H9 (cell line): ENCODE measurements at regions not wholly inside any gene's neighbourhood (a gene's known extent, or its start where the extent isn't known, plus 50 kb on each side); places are given as distances from the start of the nearest gene placed in this dataset.

ENCODE experiments used
- DNase-seq: peaks from one replicate; pipeline ENCODE4 v3.0.0-alpha.2; 2017
- H2AFZ ChIP-seq: one replicate; pipeline ENCODE4 v1.6.1; 2013; ENCODE audit warnings: mild to moderate bottlenecking, low read length, control low read depth, moderate library complexity
- H2AK5ac ChIP-seq: 2 replicates; pipeline ENCODE4 v1.6.1; 2013; ENCODE audit warnings: low read length, control low read depth, mixed read lengths; ENCODE audit not compliant: insufficient read length
- H2BK120ac ChIP-seq: one replicate; pipeline ENCODE4 v1.6.1; 2013; ENCODE audit warnings: low read depth, mild to moderate bottlenecking, low read length, control low read depth, inconsistent platforms; ENCODE audit not compliant: poor library complexity, severe bottlenecking
- H2BK12ac ChIP-seq: 2 replicates; pipeline ENCODE4 v1.6.1; 2013; ENCODE audit warnings: low read length, control low read depth, mixed read lengths, low read depth; ENCODE audit not compliant: insufficient read length
- H2BK15ac ChIP-seq: 2 replicates; pipeline ENCODE4 v1.6.1; 2013; ENCODE audit warnings: low read depth, low read length, control low read depth
- H2BK20ac ChIP-seq: one replicate; pipeline ENCODE4 v1.6.1; 2013; ENCODE audit warnings: low read depth, mild to moderate bottlenecking, low read length, control low read depth, inconsistent platforms; ENCODE audit not compliant: poor library complexity, severe bottlenecking
- H2BK5ac ChIP-seq: 2 replicates; pipeline ENCODE4 v1.6.1; 2013; ENCODE audit warnings: low read length, control low read depth, mixed read lengths; ENCODE audit not compliant: insufficient read length
- H3K14ac ChIP-seq: 2 replicates; pipeline ENCODE4 v1.6.1; 2013; ENCODE audit warnings: low read length, control low read depth; ENCODE audit not compliant: insufficient read depth
- H3K18ac ChIP-seq: 2 replicates; pipeline ENCODE4 v1.6.1; 2013; ENCODE audit warnings: low read depth, mild to moderate bottlenecking, mixed read lengths, low read length, control low read depth; ENCODE audit not compliant: insufficient read length
- H3K23ac ChIP-seq: 2 replicates; pipeline ENCODE4 v1.6.1; 2013; ENCODE audit warnings: low read length, control low read depth, mixed read lengths, low read depth; ENCODE audit not compliant: insufficient read length
- H3K23me2 ChIP-seq: 2 replicates; pipeline ENCODE4 v1.6.1; 2013; ENCODE audit warnings: low read depth, mild to moderate bottlenecking, mixed read lengths, low read length, control low read depth; ENCODE audit not compliant: insufficient read length, poor library complexity, severe bottlenecking
- H3K27ac ChIP-seq: 2 replicates; pipeline ENCODE4 v1.5.1; 2013; ENCODE audit warnings: low read length, control low read depth, mixed read lengths, low read depth; ENCODE audit not compliant: insufficient read length
- H3K27me3 ChIP-seq: 2 replicates; pipeline ENCODE4 v1.6.1; 2013; ENCODE audit warnings: low read length, control low read depth, inconsistent platforms; ENCODE audit not compliant: insufficient read depth
- H3K4ac ChIP-seq: 2 replicates; pipeline ENCODE4 v1.6.1; 2013; ENCODE audit warnings: low read depth, mild to moderate bottlenecking, control low read depth, inconsistent platforms, low read length, moderate library complexity
- H3K4me1 ChIP-seq: 2 replicates; pipeline ENCODE4 v1.6.1; 2013; ENCODE audit warnings: low read length, control low read depth, inconsistent platforms; ENCODE audit not compliant: insufficient read depth
- H3K4me2 ChIP-seq: 2 replicates; pipeline ENCODE4 v1.6.1; 2013; ENCODE audit warnings: low read length, control low read depth, mixed read lengths; ENCODE audit not compliant: insufficient read length, insufficient read depth
- H3K56ac ChIP-seq: 2 replicates; pipeline ENCODE4 v1.6.1; 2013; ENCODE audit warnings: low read depth, mild to moderate bottlenecking, mixed read lengths, low read length, control low read depth; ENCODE audit not compliant: insufficient read length
- H3K79me1 ChIP-seq: 2 replicates; pipeline ENCODE4 v1.6.1; 2013; ENCODE audit warnings: low read depth, mild to moderate bottlenecking, moderate library complexity, low read length, control low read depth, inconsistent platforms; ENCODE audit not compliant: insufficient read depth, poor library complexity, severe bottlenecking
- H3K79me2 ChIP-seq: 2 replicates; pipeline ENCODE4 v1.6.1; 2013; ENCODE audit warnings: low read length, control low read depth, inconsistent platforms; ENCODE audit not compliant: insufficient read depth
- H3K9ac ChIP-seq: 2 replicates; pipeline ENCODE4 v1.6.1; 2013; ENCODE audit warnings: low read length, control low read depth, mixed read lengths; ENCODE audit not compliant: insufficient read length; ENCODE audit errors: extremely low read depth
- H3K9me3 ChIP-seq: one replicate; pipeline ENCODE4 v1.6.1; 2013; ENCODE audit warnings: low read depth, low read length, inconsistent platforms; ENCODE audit not compliant: control insufficient read depth
- H3T11ph ChIP-seq: one replicate; pipeline ENCODE4 v1.6.1; 2013; ENCODE audit warnings: mild to moderate bottlenecking, low read length, control low read depth, inconsistent platforms
- H4K20me1 ChIP-seq: one replicate; pipeline ENCODE4 v1.6.1; 2013; ENCODE audit not compliant: control insufficient read depth, insufficient read length, insufficient read depth
- H4K5ac ChIP-seq: 2 replicates; pipeline ENCODE4 v1.6.1; 2013; ENCODE audit warnings: low read depth, mild to moderate bottlenecking, mixed read lengths, low read length, control low read depth; ENCODE audit not compliant: insufficient read length
- H4K8ac ChIP-seq: replicated peaks from 2 replicates; pipeline ENCODE4 v1.6.1; 2013; ENCODE audit warnings: low read length, control low read depth, mixed read lengths, low read depth; ENCODE audit not compliant: insufficient read length
- H4K91ac ChIP-seq: 2 replicates; pipeline ENCODE4 v1.6.1; 2013; ENCODE audit warnings: low read depth, mild to moderate bottlenecking, moderate library complexity, mixed read lengths, low read length, control low read depth; ENCODE audit not compliant: insufficient read length
- H3K27ac Mint-ChIP-seq, 3 experiments: 2 replicates in 2 of 3; 3 replicates in 1 of 3; pipeline ENCODE4 v1.8.0; 2020 to 2021; ENCODE audit warnings: mixed read lengths in 3 of 3, mild to moderate bottlenecking in 1 of 3, moderate library complexity in 1 of 3
- H3K27me3 Mint-ChIP-seq: 2 replicates; pipeline ENCODE4 v1.8.0; 2021; ENCODE audit warnings: low read depth, mild to moderate bottlenecking, moderate library complexity, mixed read lengths
- H3K36me3 Mint-ChIP-seq, 3 experiments: 2 replicates in 2 of 3; 3 replicates in 1 of 3; pipeline ENCODE4 v1.8.0; 2020 to 2021; ENCODE audit warnings: low read depth in 3 of 3, mixed read lengths in 3 of 3; ENCODE audit not compliant: insufficient read depth in 1 of 3
- H3K4me1 Mint-ChIP-seq, 2 experiments: 2 replicates each; pipeline ENCODE4 v1.8.0; 2020; ENCODE audit warnings: mixed read lengths in 2 of 2
- H3K4me3 Mint-ChIP-seq, 2 experiments: 2 replicates in 1 of 2; 3 replicates in 1 of 2; pipeline ENCODE4 v1.8.0; 2020 to 2021; ENCODE audit warnings: mild to moderate bottlenecking in 2 of 2, mixed read lengths in 2 of 2, moderate library complexity in 1 of 2
- H3K9me3 Mint-ChIP-seq, 2 experiments: 2 replicates in 1 of 2; 3 replicates in 1 of 2; pipeline ENCODE4 v1.8.0; 2020; ENCODE audit warnings: mild to moderate bottlenecking in 2 of 2, mixed read lengths in 2 of 2, moderate library complexity in 1 of 2
- WGBS: extraction: QIAGEN DNeasy Blood & Tissue Kit; methylation state at CpG from one replicate; pipeline ENCODE4 v1.1.7; 2013; ENCODE audit warnings: missing lambda C conversion rate, low lambda C conversion rate, mixed read lengths; ENCODE audit not compliant: insufficient read length; ENCODE audit errors: extremely low coverage; 5-methylcytosine and 5-hydroxymethylcytosine counted together
- TF ChIP-seq, protein P1 (sequence below): fragments of 200-600 bp; sonication (generic); conservative IDR thresholded peaks from 3 replicates; pipeline ENCODE4 v1.8.0; 2021; ENCODE audit warnings: antibody characterized with exemption, mild to moderate bottlenecking

- Histone ChIP-seq H3K4ac (no peak overlapping the region; the same call in 1 of the 2 replicates), H3K18ac (peak overlapping the region; percentile 96), H2BK5ac (no peak overlapping the region), H3K9me3 (no peaks in the 10 kb centered on the region), H3K23ac (no peak overlapping the region), H3K4me1 (peaks cover 28% of the 10 kb centered on the region; the same call in 1 of the 2 replicates), H3K56ac (no peak overlapping the region), H4K20me1 (no peaks in the 10 kb centered on the region), H2BK15ac (peak overlapping the region; percentile 60), H4K91ac (no peak overlapping the region), H3K9ac (no peak overlapping the region), H2AK5ac (no peak overlapping the region), H2BK120ac (peak overlapping the region; percentile 63), H3K14ac (peak overlapping the region; percentile 90; the same call in 1 of the 2 replicates), H3K79me2 (no peaks in the 10 kb centered on the region), H2BK20ac (peak overlapping the region; percentile 49), H4K5ac (no peak overlapping the region), H2AFZ (no peak overlapping the region), H3K27ac (no peak overlapping the region), H3K79me1 (no peaks in the 10 kb centered on the region), H2BK12ac (peak overlapping the region; percentile 35), H3K23me2 (peaks cover 3% of the 10 kb centered on the region), H4K8ac (no peak overlapping the region), H3T11ph (peak overlapping the region; percentile 3), H3K4me2 (peak overlapping the region; percentile 26), H3K27me3 (no peaks in the 10 kb centered on the region)
- Mint-ChIP-seq H3K4me1 (peaks cover 73 to 84% of the 10 kb centered on the region in 2 experiments), H3K27ac (peak overlapping the region; percentile 56 to 98 (median 82)), H3K4me3 (peak overlapping the region in 1 of 2 experiments; percentile 67; a peak in 2 of 5 replicates), H3K36me3 (no peaks in the 10 kb centered on the region), H3K27me3 (peaks cover 2% of the 10 kb centered on the region), H3K9me3 (no peaks in the 10 kb centered on the region; a peak in 2 of 5 replicates)
- no peak for DNase-seq
- TF ChIP-seq, protein P1, sequence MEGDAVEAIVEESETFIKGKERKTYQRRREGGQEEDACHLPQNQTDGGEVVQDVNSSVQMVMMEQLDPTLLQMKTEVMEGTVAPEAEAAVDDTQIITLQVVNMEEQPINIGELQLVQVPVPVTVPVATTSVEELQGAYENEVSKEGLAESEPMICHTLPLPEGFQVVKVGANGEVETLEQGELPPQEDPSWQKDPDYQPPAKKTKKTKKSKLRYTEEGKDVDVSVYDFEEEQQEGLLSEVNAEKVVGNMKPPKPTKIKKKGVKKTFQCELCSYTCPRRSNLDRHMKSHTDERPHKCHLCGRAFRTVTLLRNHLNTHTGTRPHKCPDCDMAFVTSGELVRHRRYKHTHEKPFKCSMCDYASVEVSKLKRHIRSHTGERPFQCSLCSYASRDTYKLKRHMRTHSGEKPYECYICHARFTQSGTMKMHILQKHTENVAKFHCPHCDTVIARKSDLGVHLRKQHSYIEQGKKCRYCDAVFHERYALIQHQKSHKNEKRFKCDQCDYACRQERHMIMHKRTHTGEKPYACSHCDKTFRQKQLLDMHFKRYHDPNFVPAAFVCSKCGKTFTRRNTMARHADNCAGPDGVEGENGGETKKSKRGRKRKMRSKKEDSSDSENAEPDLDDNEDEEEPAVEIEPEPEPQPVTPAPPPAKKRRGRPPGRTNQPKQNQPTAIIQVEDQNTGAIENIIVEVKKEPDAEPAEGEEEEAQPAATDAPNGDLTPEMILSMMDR: no peak
- WGBS: no CpG with 5 or more reads among the region's 9 CpGs
Observed at GRCh38 chr14:76925097-76925441, 98.9 kb downstream of the LRRC74A start.
